ENCODE measurements at regions not wholly inside any gene's neighbourhood (a gene's known extent, or its start where the extent isn't known, plus 50 kb on each side); places are given as distances from the start of the nearest gene placed in this dataset.
A peak's percentile ranks its signal among the peaks of the same experiment; 100 is the strongest.

DNA sequence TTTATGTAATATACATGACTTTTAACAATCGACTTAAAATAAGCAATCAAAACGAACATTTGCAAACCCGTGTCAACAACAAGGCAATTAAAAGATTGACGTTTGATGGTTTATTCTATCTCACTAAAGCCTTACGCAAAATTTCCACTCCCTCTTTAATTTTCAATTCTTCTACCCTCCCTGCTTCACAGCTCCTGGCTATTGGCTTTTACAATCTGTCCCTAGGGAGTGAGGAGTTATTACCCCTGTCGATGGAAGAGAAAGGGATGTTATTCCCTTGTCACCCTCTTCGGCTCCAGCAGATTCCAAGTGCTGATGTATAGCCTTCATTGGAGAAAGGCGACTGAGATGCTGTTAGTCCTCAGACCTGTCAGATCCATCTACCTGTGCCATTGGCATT, 161.3 kb downstream of the ZNF281 start:
- no peak for DNase-seq

DNA sequence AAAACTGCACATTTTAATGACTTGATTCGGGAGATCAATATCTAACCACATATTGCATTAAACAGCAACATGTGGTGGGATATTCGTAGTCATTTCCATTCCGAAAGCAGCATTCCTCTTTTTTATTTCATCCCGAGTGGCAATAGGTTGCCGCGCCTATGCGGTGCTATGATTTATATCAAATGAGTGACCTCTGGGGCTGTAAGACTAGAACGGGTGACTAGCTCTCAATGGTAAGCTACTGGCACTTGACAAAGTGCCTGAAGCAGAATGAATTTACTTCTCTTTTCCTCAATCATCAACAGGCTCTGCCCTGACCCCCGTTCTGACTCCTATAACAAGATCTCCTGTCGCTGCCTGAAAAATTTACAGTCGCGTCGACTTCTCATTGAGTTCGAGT, 162.3 kb downstream of the ZNF281 start:
- no peak for DNase-seq

DNA sequence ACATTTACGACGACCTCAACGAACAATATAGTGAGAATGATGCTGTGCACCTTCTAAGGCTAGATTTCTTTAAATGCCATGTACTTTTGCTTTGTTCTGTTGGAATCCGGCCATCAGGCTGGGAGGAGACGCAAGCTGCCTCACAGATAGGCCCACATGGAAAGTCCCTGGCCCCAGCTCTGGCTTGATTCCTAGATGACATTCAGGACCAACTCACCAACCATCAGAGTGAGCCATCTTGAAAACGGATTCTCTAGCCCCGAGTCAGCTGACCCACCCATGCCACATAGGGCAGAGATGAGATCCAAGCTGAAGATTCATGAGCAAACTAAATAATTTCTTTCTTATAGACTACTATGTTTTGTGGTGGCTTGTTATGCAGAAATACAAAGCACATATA, 164.4 kb downstream of the ZNF281 start:
- no peak for DNase-seq

DNA sequence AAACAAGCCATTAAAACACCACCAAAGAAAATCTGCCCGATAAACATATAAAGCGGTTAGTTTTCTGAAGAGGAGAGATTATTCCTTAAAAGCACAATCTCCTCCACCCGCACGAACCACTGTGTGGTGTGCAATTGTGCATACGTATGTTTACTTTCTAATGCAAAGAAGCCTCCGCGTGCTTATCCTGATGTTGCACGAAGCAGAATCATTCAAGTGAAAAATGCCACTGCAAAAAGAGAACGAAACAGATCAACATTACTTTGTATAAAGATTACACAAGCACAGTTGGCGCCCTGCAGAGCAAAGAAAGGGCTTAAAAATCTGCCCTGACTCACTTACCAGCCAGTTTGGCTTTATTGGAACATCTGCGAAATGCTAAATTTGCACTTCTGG, 166.8 kb downstream of the ZNF281 start:
- no peak for DNase-seq

DNA sequence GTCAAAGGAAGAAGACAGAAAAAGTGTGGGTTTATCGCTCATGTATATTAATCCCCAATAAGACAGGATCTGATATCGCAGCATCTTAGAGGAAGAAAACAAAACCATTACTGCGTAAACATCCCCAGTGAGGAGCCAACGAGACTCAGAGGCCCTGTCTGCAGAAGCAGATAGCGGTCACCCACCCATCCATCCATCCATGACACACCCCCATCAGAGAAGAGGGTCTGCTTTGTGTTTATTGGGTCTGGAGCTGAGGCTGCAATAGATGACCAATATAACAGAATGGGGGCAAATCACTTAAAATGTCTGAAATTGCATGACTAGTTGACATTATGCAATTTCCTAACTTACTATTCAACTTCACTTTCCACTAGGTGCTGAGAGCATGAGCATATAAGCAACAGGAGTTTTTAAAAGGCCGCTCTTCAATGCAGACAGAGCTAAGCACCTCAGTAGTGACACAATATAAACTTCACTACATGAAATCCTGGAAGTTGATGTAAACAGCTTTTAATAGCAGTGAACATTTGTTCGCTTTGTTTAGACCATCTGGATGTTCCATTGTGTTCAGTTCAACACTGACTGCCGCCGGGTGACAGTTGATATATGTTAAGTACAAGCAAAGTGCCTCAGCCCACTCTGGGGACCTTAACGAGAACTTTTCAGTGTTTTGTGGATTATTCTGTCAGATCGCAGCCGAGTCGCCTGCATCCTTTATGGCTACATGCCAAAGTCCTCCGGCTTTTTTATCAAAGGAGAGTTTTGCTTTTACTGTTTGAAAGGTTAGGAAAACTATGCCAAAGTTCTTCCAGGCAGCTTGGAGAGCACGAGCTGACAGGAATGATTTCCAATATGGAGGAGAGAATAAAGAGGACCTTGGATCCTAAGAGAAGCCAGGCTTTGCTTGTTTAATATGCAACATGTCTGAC, 167.5 kb downstream of the ZNF281 start:
- DNase-seq: no peak

DNA sequence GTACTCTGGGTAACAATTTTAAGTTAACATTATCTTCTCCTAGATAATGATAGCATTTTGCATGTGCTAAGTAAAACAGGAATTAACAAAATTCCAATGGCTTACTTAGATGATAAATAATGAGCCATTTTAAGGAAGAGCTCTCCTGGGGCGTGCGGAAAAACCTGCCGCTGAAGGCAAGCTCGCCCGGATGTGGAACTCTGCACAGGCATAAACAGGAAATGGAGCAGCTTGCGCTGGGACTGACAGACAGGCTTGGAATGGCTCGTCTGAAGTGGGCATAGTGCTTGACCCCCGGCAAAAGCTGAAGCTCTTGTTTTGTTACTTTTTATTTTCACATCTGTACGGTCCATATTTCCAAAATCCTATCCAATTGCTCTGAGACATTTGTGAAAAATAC, 169.2 kb downstream of the ZNF281 start:
- DNase-seq: peak; percentile 63

DNA sequence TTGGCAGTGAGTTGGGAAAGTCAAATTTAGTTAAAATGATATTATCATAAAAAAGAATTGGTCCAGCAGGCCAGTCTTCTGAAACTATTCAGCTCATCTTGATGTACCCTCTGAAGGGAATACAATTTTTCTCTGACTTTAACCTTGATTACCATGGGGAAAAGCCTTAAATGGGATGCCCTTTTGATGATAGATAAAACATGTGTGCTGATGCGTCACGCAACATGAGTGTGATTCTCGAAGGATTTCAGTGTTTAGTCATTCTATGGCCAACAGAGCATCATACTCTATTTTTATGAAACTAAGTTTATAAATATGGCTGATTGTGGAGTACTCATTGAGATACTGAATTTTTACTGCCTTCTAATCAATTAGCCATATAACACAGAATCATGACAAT, 171.5 kb downstream of the ZNF281 start:
- DNase-seq: no peak

DNA sequence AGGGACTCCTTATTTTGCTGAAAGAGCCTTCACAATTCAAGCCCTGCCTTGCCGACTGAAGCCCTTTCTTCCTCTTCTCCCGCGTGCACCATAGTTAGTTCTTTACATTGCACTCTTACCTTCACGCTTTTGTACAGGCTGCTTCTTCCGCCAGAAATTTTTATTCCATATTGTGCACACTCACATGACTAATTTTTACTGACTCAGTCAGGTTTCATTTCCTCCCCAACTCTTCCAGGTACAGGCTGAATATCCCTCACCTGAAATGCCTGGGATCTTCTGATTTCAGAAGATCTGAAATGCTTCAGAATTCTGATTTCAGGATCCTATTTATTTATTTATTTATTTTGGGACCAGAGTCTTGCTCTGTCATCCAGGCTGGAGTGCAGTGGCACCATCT, 172.8 kb downstream of the ZNF281 start:
- DNase-seq: no peak

DNA sequence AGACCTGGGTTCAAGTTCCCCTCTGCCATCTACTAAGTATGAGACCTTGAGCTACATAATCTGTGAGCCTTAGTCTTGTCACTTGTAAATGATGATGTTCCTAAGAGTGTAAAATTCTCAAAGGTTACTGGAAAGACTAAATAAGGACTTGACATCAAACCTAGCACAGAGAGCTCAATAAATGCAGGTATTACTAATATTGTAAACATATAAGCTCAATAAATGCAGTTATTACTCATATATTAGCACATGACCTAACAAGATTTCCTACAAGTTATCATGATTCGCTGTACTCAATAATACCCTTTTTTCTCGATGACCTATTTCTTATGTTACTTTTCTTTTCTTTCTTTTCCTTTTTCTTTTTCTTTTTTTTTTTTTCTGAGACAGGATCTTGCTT, 174.9 kb downstream of the ZNF281 start:
- DNase-seq: no peak

DNA sequence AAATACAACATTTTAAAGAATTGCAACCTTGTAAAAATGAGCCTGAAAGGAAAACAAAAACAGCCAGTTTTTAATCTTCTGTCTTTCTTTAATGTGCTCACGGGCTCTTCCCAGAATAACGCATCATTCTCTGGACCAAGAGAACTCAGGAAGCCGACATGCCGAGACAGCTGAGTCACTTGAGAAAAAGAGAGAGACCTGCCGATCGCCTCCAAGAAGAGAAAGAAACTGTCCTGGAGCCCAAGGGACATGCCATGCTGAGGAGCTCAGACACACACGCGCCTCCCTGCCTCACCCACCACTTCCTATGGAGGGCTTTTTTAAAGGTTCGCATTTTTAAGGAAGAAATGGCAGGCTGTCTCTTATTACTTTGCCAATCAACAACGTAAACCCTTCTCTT, 176.4 kb downstream of the ZNF281 start:
- DNase-seq: peak; percentile 83

DNA sequence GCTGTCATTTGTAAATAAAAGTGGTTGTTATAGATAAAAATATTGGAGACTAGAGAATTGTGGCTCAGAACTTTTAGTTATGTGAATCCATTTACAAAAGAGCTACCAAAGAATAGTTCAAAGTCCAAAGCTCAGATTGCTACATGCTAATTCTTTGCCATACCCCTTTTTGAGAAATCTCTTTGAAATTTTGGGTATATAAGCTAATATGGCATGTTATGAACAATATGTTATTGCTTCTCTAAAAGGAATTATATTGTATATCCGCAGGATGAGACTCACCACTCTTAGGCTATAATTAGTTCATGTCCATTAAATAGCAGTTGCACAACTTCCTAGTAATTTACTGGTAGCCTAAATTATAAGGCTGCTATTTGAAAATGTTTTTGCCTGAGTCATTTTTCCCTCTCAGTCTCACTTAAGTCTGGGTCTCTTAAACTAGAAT, 178.0 kb downstream of the ZNF281 start:
- DNase-seq: no peak

DNA sequence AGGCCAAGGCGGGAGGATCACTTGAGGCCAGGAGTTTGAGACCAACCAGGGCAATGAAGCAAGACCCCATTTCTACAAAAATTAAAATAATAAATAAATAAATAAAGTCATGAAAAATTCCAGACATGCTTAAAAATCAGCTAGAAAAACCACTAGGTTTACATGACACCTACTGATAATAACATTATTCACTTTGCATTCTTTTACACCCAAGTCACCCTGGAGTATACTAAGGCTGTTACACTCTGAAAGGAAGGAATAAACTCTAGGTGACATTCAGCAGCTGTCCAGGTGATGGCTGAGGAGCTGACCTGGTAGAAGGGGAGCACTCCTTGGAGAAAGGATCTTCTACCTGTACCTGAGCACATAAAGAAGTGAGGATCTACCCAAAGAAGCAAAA, 179.2 kb downstream of the ZNF281 start:
- no peak for DNase-seq

DNA sequence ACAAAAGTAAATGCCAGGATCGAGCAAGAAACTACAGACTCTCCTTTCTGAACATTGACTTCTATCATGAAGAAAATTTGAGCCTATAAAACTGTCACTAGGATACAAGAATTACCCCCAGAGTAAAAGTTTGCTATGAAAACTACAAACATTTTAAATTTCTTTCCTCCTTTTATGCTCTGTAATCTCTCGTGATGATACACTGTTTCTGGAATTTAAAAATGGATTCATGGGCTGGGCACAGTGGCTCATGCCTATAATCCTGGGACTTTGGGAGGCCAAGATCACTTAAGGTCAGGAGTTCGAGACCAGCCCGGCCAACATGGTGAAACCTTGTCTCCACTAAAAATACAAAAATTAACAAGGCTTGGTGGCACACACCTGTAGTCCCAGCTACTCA, 181.3 kb downstream of the ZNF281 start:
- DNase-seq: no peak

DNA sequence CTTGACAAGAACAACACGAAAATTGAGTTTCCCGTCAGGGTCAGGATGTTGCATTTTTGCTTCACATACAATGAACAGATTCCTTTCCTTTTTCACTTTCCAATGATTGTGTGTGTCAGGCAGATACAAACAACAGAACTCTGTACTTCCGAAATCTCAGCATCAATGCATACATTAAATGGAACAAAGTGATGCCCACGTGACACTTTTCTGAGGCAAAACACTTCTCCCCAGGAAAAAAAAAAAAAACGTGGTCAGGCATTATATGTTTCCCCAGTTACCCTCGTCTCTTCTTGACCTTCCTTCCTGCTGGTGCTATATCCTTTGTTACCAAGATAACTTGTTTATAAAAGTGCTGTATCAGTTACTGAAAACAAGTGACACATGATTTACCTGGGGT, 181.8 kb downstream of the ZNF281 start:
- DNase-seq: no peak

Measured in islet precursor cell (in vitro differentiated cells).